Neutrophil (primary cell): ENCODE measurements at regions not wholly inside any gene's neighbourhood (a gene's known extent, or its start where the extent isn't known, plus 50 kb on each side); places are given as distances from the start of the nearest gene placed in this dataset.

Experiments used
- H3K27ac ChIP-seq: fragments of 200-600 bp; sonication (generic); 2 replicates; pipeline ENCODE4 v1.5.1; 2016; ENCODE audit warnings: mild to moderate bottlenecking, moderate library complexity
- H3K27me3 ChIP-seq: fragments of 200-600 bp; sonication (generic); 2 replicates; pipeline ENCODE4 v1.6.0; 2016; ENCODE audit warnings: mild to moderate bottlenecking
- H3K36me3 ChIP-seq: fragments of 200-600 bp; sonication (generic); 2 replicates; pipeline ENCODE4 v1.5.1; 2017
- H3K4me1 ChIP-seq, 2 experiments: fragments of 200-600 bp in 1 of 2; sonication (generic) in 1 of 2; 1 replicate in 1 of 2; 2 replicates in 1 of 2; pipeline versions ENCODE4 v1.5.1 to v1.6.1; 2013 to 2016; ENCODE audit warnings: low read depth in 1 of 2, low read length in 1 of 2, mild to moderate bottlenecking in 1 of 2, moderate library complexity in 1 of 2; ENCODE audit not compliant: control insufficient read depth in 1 of 2, insufficient read depth in 1 of 2
- H3K4me3 ChIP-seq, 2 experiments: fragments of 200-600 bp in 1 of 2; sonication (generic) in 1 of 2; 1 replicate in 1 of 2; 2 replicates in 1 of 2; pipeline ENCODE4 v1.5.1; 2013 to 2016; ENCODE audit warnings: low read depth in 1 of 2, low read length in 1 of 2, mild to moderate bottlenecking in 1 of 2, moderate library complexity in 1 of 2
- H3K9me3 ChIP-seq: fragments of 200-600 bp; sonication (generic); 2 replicates; pipeline ENCODE4 v1.5.1; 2016
- TF ChIP-seq, protein P1 (sequence below): fragments of 200-600 bp; sonication (generic); IDR thresholded peaks from 2 replicates; pipeline ENCODE4 v1.5.1; 2016; ENCODE audit warnings: antibody characterized with exemption

DNA sequence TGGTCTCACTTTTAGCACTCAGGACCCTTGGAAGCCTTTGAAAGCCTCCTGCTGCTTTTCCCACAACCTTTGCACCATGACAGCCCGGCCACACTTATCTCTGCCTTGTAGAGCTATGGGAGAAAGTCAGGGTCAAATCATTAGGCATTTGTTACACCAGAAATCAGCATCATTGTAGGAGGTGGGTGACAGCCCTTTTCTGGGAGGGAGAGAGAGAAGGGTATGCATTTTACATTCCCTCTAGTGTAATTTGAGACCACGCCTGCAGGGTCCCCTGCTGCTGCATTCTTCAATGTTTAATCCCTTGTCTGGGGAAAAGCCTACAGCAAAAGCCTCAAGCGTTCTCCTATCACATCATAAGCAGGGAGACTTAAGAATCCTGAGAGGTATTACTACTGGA, 766.8 kb upstream of the FAM98A start:
- Histone ChIP-seq H3K4me3 (no peak overlapping the region), H3K27ac (no peak overlapping the region), H3K27me3 (no peaks in the 10 kb centered on the region), H3K4me1 (no peaks in the 10 kb centered on the region), H3K9me3 (no peaks in the 10 kb centered on the region), H3K36me3 (no peaks in the 10 kb centered on the region)
- TF ChIP-seq, protein P1, sequence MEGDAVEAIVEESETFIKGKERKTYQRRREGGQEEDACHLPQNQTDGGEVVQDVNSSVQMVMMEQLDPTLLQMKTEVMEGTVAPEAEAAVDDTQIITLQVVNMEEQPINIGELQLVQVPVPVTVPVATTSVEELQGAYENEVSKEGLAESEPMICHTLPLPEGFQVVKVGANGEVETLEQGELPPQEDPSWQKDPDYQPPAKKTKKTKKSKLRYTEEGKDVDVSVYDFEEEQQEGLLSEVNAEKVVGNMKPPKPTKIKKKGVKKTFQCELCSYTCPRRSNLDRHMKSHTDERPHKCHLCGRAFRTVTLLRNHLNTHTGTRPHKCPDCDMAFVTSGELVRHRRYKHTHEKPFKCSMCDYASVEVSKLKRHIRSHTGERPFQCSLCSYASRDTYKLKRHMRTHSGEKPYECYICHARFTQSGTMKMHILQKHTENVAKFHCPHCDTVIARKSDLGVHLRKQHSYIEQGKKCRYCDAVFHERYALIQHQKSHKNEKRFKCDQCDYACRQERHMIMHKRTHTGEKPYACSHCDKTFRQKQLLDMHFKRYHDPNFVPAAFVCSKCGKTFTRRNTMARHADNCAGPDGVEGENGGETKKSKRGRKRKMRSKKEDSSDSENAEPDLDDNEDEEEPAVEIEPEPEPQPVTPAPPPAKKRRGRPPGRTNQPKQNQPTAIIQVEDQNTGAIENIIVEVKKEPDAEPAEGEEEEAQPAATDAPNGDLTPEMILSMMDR: no peak

DNA sequence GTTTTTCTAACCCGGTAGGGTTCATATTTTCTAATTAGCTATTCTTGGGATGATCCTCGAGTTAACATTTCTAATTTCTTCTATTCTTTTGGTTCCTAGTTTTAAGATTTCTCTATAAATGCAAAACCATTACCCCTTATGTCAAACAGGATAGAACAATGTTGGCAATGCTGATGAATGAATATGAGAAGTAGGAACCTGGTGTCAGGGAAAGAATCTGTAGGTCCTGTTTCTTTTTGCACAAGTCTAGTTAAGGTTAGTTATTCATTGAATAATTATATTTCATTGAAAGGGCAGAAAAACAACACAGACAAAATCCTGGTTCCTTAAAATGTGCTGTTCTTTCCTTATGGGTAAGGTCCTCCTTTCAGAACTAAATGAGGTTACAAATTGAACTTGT, 766.4 kb upstream of the FAM98A start:
- no peak overlapping the region for H3K27ac ChIP-seq
- H3K4me1 ChIP-seq: no peaks in the 10 kb centered on the region
- no peaks in the 10 kb centered on the region for H3K9me3 ChIP-seq
- TF ChIP-seq, protein P1: no peak
- H3K4me3 ChIP-seq: no peak overlapping the region
- H3K36me3 ChIP-seq: no peaks in the 10 kb centered on the region
- H3K27me3 ChIP-seq: no peaks in the 10 kb centered on the region

DNA sequence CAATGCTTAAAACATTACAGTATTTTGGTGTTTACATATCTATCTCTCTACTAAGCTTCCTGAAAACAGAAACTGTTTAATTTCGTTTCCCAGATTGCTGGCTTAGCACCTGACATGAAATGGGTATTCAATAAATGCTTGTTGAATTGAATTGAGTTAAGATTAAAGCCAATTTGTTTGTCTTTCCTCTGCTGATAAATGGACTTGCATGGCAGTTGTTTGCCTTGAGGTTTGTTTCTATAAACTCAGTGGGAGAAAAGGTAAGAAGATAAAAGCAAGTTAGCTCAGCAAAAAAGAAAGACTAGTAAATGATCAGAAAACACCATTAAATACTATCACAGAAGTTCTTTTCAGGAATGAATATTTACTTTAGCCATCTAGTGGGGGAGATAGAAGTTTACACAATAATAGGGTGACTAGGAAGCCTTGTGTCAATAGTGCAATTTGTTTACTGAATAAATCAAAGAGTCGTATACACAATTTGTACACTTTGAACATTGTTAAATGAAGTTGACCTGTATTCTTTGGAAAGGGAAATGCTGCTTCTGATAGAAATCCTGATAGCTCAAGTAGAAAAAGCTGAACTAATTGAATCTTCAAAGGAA, 754.5 kb upstream of the FAM98A start:
- Histone ChIP-seq H3K9me3 (no peaks in the 10 kb centered on the region), H3K4me1 (no peaks in the 10 kb centered on the region), H3K4me3 (no peak overlapping the region), H3K36me3 (no peaks in the 10 kb centered on the region), H3K27me3 (no peaks in the 10 kb centered on the region), H3K27ac (no peak overlapping the region)
- TF ChIP-seq, protein P1: no peak

DNA sequence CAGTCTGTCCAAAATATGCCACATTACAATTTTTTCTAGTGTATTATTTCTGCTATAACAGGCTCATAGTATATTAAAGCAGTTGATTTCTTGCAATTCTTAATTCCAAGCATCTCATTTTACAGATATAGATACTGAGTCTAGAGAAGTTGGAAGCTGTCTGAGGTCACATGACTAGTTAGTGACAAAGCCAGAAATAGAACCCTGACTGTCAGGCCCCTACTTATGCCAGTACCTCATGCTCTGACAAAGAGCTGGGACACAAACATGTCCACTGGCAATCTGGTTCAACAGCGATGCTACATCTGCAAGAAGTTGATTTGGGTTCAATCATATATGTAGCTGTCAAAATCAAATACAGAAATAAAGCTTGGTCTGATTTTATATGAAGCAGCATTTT, 750.4 kb upstream of the FAM98A start:
- Histone ChIP-seq H3K36me3 (no peaks in the 10 kb centered on the region), H3K4me1 (no peaks in the 10 kb centered on the region)
- TF ChIP-seq, protein P1: no peak

DNA sequence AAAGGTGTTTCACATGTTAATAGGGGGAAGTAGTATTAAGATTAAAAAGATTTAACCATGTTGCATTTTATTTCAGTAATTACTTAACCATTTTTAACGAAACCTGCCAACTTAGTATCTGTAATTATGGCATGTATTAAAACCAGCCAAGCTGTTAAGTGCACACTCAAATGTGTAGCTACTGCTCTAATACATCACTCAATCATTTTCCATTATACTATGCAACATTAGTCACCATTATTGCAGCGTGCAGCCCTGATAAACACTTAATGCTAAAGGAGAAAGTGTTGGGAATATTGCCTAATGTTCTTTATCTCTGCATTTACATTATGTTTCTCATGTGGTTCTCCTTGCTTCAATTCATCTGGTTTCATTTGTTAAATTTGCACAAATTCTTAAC, 745.9 kb upstream of the FAM98A start:
- H3K36me3 ChIP-seq: no peaks in the 10 kb centered on the region
- H3K27me3 ChIP-seq: no peaks in the 10 kb centered on the region
- H3K4me3 ChIP-seq: no peak overlapping the region
- H3K4me1 ChIP-seq: no peaks in the 10 kb centered on the region
- no peak overlapping the region for H3K27ac ChIP-seq
- TF ChIP-seq, protein P1: no peak
- H3K9me3 ChIP-seq: no peaks in the 10 kb centered on the region

More for the DNA sequence above, 750.4 kb upstream of the FAM98A start:
- Histone ChIP-seq H3K27me3 (no peaks in the 10 kb centered on the region), H3K9me3 (no peaks in the 10 kb centered on the region), H3K4me3 (no peak overlapping the region), H3K27ac (no peak overlapping the region)

DNA sequence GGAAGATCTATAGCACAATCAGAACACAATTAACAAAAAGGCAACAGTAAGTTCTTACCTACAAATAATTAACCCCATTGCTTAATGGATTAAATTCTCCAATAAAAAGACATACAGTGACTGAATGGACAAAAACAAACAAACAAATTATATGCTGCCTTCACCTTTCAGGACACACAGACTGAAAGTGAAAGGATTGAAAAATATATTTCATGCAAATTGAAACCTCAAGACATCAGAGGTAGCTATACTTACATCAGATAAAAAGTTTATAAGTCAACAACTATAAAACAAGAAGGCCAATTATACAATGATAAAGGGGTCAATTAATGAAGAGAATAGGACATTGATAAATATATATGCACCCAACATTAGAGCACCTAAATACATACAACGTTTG, 741.2 kb upstream of the FAM98A start:
- no peak overlapping the region for H3K4me3 ChIP-seq
- H3K36me3 ChIP-seq: no peaks in the 10 kb centered on the region
- no peaks in the 10 kb centered on the region for H3K4me1 ChIP-seq
- no peaks in the 10 kb centered on the region for H3K27me3 ChIP-seq
- no peak overlapping the region for H3K27ac ChIP-seq
- no peaks in the 10 kb centered on the region for H3K9me3 ChIP-seq
- TF ChIP-seq, protein P1: no peak
